Adrenal gland (tissue), 5 donors: ENCODE measurements at regions not wholly inside any gene's neighbourhood (a gene's known extent, or its start where the extent isn't known, plus 50 kb on each side); places are given as distances from the start of the nearest gene placed in this dataset.

Experiments
- CTCF ChIP-seq, 6 experiments: fragments of 450-650 bp in 4 of 6; fragments of 200-600 bp in 2 of 6; sonication (generic) in 1 of 6; IDR thresholded peaks; 1 replicate in 5 of 6; 2 replicates in 1 of 6; pipeline versions ENCODE4 v1.5.1 to v1.8.0; 2016 to 2021; ENCODE audit warnings: antibody characterized with exemption in 6 of 6, mild to moderate bottlenecking in 2 of 6, moderate library complexity in 1 of 6
- POLR2A ChIP-seq, 2 donors: fragments of 450-650 bp; IDR thresholded peaks; one replicate each; pipeline ENCODE4 v1.6.1; 2017; ENCODE audit warnings: antibody characterized with exemption in 2 of 2, mild to moderate bottlenecking in 2 of 2, moderate library complexity in 1 of 2
- donor health status: DM: no; HTN: no; CAD: no.

- no peak for TF ChIP-seq POLR2A (IDR thresholded peaks at IDR 0.05)
- no peak for TF ChIP-seq CTCF (IDR thresholded peaks at IDR 0.05)
These were observed 115.6 kb upstream of the METAP2 start for GRCh38 chr12:95358111-95359083.
